ENCODE measurements at regions not wholly inside any gene's neighbourhood (a gene's known extent, or its start where the extent isn't known, plus 50 kb on each side); places are given as distances from the start of the nearest gene placed in this dataset.

GRCh38 chr12:43069768-43070221 is 480.2 kb upstream of the PRICKLE1 start:
- Histone ChIP-seq H3K79me2 (ENCODE audit: insufficient read depth, low read length) (no peaks in the 10 kb centered on the region), H3K23ac (ENCODE audit: insufficient read length, low read depth, low read length) (no peak overlapping the region), H3K9me3 (ENCODE audit: control insufficient read depth, low read depth, low read length) (no peaks in the 10 kb centered on the region), H3K4me1 (ENCODE audit: insufficient read depth, low read length) (no peaks in the 10 kb centered on the region), H4K91ac (ENCODE audit: insufficient read length, low read depth, low read length) (no peak overlapping the region), H2BK20ac (ENCODE audit: low read depth, low read length, poor library complexity, severe bottlenecking) (no peak overlapping the region), H3K79me1 (ENCODE audit: insufficient read depth, low read depth, low read length, poor library complexity, severe bottlenecking) (no peaks in the 10 kb centered on the region), H3K56ac (ENCODE audit: insufficient read length, low read depth, low read length) (no peak overlapping the region), H3K23me2 (ENCODE audit: insufficient read length, low read depth, low read length, poor library complexity, severe bottlenecking) (no peaks in the 10 kb centered on the region), H2AFZ (ENCODE audit: low read length) (no peak overlapping the region), H3T11ph (ENCODE audit: low read length) (no peak overlapping the region), H4K20me1 (ENCODE audit: control insufficient read depth, insufficient read depth, insufficient read length) (no peaks in the 10 kb centered on the region), H3K4me2 (ENCODE audit: insufficient read depth, insufficient read length, low read length) (no peak overlapping the region), H3K27me3 (ENCODE audit: insufficient read depth, low read length) (no peaks in the 10 kb centered on the region), H3K4ac (ENCODE audit: low read depth, low read length) (no peak overlapping the region), H4K5ac (ENCODE audit: insufficient read length, low read depth, low read length) (no peak overlapping the region), H4K8ac (replicated peaks; ENCODE audit: insufficient read length, low read depth, low read length) (no peak overlapping the region), H3K18ac (ENCODE audit: insufficient read length, low read depth, low read length) (no peak overlapping the region), H2BK5ac (ENCODE audit: insufficient read length, low read length) (no peak overlapping the region), H2BK15ac (ENCODE audit: low read depth, low read length) (no peak overlapping the region), H2AK5ac (ENCODE audit: insufficient read length, low read length) (no peak overlapping the region), H3K27ac (ENCODE audit: insufficient read length, low read depth, low read length) (no peak overlapping the region), H2BK12ac (ENCODE audit: insufficient read length, low read depth, low read length) (no peak overlapping the region), H2BK120ac (ENCODE audit: low read depth, low read length, poor library complexity, severe bottlenecking) (no peak overlapping the region), H3K14ac (ENCODE audit: insufficient read depth, low read length) (no peak overlapping the region), H3K9ac (ENCODE audit: extremely low read depth, insufficient read length, low read length) (no peak overlapping the region)
- Mint-ChIP-seq H3K4me1 (peaks cover 4 to 6% of the 10 kb centered on the region in 2 experiments; a peak in 3 of 4 replicates), H3K9me3 (peaks cover 0 to 3% of the 10 kb centered on the region in 2 experiments; a peak in 2 of 5 replicates), H3K27me3 (ENCODE audit: low read depth) (no peaks in the 10 kb centered on the region), H3K36me3 (ENCODE audit: insufficient read depth in 1 of 3, low read depth in 3 of 3) (no peaks in the 10 kb centered on the region), H3K4me3 (no peak overlapping the region), H3K27ac (no peak overlapping the region)
- TF ChIP-seq CTCF (conservative IDR thresholded peaks at IDR 0.05): no peak
- DNase-seq: no peak
- no CpG with 5 or more reads among the region's 5 CpGs for WGBS (ENCODE audit: extremely low coverage, insufficient read length, low lambda C conversion rate)
